AG09319 (cell line): ENCODE measurements at regions not wholly inside any gene's neighbourhood (a gene's known extent, or its start where the extent isn't known, plus 50 kb on each side); places are given as distances from the start of the nearest gene placed in this dataset.

ENCODE experiments used
- DNase-seq: peaks from one replicate; pipeline ENCODE4 v3.0.0-alpha.2; 2010; ENCODE audit warnings: low read depth; ENCODE audit errors: extremely low read depth
- TF ChIP-seq, protein P1 (sequence below): IDR thresholded peaks from 2 replicates; pipeline ENCODE4 v1.5.1; 2011; ENCODE audit warnings: low read depth, mild to moderate bottlenecking, inconsistent platforms, low read length, moderate library complexity

DNA sequence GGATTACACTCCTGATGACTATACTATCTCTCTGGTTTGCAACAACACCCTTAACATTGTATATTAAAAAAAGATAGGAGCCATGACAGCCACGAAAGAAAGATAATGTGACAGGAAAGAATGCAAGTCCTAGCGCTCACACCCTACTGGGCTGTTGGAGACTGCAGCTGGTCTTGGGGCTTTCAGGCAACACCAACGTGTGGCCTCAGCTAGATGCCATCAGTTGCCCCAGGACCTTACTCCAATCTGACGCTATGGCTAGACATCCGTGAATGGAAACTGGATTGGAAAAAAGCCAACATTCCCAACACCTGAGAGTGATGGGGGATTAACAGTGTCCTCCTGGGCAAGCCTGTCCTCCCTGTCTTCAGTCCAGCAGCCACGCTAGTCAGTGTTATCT is 357.4 kb upstream of the GULP1 start:
- no peak for DNase-seq

DNA sequence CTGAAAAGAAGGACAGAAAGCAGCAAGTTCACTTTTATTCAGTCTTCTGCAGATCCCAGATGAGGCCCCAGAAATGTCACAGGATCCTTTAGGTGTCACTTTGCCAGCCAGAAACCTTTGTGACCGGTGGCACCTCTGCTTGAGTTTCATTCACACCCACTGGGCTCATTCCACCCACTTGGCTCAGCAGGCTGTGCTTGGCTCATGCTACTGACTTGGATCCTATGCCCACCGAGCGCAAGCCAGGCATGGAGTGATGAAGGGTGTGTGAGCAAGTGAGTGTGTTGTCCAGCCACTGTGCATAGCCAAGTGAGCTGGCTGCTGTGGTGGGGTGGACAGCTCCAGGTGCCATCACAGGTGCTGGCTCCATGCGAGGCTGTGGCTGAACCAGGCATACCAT is 357.0 kb upstream of the GULP1 start:
- TF ChIP-seq, protein P1, sequence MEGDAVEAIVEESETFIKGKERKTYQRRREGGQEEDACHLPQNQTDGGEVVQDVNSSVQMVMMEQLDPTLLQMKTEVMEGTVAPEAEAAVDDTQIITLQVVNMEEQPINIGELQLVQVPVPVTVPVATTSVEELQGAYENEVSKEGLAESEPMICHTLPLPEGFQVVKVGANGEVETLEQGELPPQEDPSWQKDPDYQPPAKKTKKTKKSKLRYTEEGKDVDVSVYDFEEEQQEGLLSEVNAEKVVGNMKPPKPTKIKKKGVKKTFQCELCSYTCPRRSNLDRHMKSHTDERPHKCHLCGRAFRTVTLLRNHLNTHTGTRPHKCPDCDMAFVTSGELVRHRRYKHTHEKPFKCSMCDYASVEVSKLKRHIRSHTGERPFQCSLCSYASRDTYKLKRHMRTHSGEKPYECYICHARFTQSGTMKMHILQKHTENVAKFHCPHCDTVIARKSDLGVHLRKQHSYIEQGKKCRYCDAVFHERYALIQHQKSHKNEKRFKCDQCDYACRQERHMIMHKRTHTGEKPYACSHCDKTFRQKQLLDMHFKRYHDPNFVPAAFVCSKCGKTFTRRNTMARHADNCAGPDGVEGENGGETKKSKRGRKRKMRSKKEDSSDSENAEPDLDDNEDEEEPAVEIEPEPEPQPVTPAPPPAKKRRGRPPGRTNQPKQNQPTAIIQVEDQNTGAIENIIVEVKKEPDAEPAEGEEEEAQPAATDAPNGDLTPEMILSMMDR, result no peak
- no peak for DNase-seq

More for the DNA sequence above, 357.4 kb upstream of the GULP1 start:
- TF ChIP-seq, protein P1, result no peak

- TF ChIP-seq, protein P1, result no peak
- no peak for DNase-seq
These were observed 356.5 kb upstream of the GULP1 start for GRCh38 chr2:187935126-187935525.

DNA sequence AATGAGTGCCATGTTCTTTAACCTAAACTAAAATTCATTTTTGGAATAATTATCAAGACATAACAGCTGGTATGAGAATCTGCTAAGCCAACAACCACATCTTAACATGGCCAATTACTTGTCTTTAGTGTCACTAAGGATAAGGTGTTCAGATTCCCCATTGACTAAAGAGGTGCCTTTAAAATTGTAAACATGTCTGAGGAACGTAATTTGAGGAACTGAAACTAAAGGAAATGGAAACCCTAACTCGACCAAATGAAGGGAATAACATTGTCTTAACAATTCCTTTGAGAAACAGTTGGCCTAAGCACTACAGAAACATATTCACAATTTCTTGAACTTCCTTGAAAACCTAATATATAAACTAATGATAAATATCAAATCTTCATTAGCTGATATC is 355.4 kb upstream of the GULP1 start:
- no peak for DNase-seq
- TF ChIP-seq, protein P1, result no peak

DNA sequence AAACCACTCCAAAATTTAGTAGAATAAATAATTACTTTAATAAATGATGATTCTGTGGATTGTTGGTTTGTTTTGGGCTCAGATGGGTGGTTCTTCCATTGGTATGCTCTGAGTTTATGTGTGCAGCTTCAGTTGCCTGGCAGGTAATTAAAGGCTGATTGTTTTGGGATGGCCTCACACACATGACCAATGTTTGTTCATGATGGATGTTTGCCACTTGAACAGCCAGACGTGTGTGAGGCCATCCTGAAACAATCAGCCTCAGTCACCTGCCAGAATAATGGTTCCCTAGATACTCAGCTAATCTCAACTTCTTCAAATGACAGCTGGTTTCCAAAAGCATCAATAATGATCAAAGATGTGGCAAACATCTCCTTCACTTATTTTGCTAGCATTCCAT is 352.5 kb upstream of the GULP1 start:
- TF ChIP-seq, protein P1, result no peak
- DNase-seq, result no peak

- no peak for DNase-seq
- TF ChIP-seq, protein P1, result no peak
These were observed 348.8 kb upstream of the GULP1 start for GRCh38 chr2:187942876-187943275.

DNA sequence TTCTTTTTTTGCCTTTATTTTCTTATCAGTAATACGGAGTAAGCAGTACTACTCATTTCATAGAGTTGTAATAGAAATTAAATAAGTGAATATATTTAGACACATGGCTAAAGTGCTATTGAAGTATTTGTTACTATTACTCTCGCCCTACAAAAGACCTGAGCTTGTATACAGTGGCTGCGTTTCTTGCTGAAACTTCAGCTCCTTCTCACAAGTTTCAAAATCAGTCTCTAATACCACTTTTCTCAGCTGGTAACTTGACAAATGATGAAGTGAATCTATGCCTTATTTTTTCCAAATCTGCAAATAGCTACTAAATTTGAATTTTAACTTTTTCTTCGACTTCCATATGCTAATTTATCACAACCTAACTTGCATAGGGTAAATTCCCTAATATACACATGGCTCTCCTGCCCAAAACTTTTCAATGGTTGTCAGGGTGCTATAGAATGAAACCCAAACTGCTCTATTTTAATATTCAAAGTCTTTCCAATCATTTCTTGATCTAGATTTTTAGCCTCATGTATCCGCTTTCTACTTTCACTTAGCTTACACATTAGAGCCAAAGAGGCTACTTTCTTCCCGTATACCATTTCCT is 347.8 kb upstream of the GULP1 start:
- TF ChIP-seq, protein P1, result no peak
- DNase-seq, result no peak
